ENCODE measurements at regions not wholly inside any gene's neighbourhood (a gene's known extent, or its start where the extent isn't known, plus 50 kb on each side); places are given as distances from the start of the nearest gene placed in this dataset.
"Not testable (repeated sequence)": the region's sequence is repeated elsewhere in the genome, so short reads cannot be mapped to it uniquely, and the experiment has no call there.

DNA sequence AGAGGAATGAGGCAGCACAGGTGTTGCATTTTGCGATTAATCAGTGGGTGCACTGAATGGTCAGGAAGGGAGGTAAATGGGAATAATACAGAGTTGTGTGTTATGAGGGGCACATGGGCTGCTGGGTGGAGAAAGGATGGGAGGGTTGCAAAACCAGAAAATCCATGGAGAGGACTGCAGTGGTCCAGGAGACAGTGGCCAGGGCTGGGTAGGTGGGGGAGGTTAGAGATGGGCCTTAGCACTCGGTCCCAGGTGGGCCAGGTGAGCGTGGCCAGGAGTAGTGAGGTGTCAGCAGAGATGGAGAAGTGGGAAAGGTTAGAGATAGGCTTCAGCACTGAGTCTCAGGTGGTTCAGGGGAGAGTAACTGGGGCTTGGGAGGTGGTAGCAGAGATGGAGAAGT lies 399.1 kb upstream of the LARGE1 start:
- no peak for DNase-seq (ENCODE audit: low spot score)

DNA sequence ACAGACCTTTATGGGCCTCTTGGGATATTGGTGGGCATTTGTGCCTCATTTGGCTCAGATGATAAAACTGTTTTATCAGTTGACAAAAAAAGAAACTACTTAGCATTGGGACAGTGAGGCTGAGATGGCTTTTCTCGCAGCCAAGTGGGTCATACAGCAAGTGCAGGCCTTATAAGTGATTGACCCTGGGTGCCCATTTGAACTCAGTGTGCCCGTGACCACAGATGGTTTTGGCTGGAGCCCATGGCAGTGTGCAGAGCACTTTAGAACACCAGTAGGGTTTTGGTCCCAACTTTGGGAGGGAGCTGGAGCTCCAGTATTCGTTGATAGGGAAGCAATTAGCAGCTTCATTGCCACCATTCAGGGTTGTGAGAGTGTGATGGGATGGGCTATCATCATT lies 404.5 kb upstream of the LARGE1 start:
- DNase-seq (ENCODE audit: low spot score): no peak

DNA sequence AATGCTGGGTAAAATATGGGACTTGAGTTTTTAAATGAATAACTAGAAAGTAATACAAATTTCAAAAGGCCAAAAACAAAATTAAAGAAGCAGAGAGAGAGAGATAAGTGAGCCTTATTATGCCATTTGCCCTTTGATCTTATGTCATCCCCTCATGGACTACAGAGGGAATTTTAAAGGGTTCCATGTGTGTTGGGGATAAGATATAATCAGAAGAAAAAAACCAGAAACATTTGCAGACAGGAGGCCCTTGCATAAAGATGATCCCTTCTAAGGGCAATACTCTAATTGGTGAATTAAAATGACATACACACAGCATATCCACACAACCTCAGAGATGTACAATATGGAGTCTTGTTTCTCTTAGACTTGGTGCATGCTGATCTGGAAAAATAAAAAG lies 406.6 kb upstream of the LARGE1 start:
- no peak for DNase-seq (ENCODE audit: low spot score)

DNA sequence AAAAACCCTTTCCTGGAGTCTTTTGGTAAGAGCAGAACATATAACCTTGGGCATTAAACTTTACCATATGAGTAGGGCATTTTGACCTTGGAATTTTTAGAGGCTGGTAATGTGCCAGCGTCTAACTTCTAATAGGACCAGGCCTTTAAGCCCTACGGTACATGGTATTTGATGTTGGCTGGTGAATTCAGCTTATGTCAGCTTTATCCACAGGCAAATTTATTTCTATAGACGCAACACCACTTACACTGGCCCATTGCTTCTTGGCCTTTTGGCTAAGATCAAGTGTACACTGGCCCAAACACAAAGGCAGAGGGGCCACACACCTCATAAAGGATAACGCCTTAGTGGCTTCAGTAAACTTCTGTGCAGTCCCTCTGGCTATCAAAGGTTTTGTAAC lies 410.2 kb upstream of the LARGE1 start:
- DNase-seq (ENCODE audit: low spot score): no peak

DNA sequence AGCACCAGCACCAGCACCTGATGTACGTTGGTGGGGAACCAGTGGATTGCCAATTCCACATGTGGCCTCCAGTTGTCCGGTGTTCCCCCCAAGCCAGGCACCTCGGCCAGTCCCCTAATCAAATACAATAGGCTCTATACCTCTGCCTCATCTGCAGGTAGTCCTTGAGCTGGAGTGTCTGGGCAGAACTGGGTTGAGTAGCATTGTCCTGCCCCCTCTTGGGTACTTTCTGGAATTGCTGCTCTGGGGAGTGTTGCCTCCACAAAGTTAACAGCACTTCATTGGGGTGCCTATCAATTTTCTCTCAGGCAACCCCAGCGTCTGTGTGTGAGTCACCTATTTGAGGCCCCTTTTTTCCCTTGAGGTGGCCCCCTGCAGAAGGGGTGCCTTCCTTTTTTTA lies 413.0 kb upstream of the LARGE1 start:
- DNase-seq (ENCODE audit: low spot score): no peak

DNA sequence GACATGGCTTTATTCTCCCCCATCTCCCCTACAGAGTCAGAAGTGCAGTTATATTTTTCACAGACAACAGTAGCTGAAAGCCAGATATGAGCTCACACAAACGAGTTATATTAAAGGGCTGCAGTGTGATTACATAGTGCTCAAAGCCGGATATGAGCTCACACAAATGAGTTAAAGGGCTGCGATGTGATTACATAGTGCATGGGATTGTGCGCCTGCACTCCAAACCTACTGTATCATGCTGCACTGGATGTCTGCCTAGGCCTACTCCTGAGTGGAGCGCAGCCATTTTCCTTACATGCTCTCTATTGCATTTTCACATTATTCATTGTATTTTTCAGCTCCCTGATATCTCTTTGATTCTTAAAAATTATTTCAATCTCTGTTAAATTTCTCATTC lies 414.6 kb upstream of the LARGE1 start:
- DNase-seq (ENCODE audit: low spot score): no peak

DNA sequence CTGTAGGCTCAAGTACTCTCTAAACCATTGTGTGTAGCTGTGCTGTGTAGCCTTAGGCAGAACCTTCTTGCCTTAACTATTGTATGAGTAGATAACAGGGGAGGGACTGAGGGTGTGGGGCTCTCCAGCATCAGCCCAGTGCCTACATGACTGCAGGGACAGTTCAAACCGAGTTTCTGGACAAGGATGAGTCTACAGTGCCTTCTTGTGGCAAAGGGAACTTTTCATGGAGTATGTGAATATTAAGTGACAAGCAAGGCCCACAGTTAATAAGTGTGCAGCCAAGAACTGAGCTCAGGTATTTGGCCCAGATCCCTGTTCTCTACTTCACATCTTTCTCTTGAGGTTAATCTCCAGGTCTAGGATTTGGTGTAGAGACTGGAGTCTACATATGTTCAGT lies 424.4 kb upstream of the LARGE1 start:
- no peak for DNase-seq (ENCODE audit: low spot score)

DNA sequence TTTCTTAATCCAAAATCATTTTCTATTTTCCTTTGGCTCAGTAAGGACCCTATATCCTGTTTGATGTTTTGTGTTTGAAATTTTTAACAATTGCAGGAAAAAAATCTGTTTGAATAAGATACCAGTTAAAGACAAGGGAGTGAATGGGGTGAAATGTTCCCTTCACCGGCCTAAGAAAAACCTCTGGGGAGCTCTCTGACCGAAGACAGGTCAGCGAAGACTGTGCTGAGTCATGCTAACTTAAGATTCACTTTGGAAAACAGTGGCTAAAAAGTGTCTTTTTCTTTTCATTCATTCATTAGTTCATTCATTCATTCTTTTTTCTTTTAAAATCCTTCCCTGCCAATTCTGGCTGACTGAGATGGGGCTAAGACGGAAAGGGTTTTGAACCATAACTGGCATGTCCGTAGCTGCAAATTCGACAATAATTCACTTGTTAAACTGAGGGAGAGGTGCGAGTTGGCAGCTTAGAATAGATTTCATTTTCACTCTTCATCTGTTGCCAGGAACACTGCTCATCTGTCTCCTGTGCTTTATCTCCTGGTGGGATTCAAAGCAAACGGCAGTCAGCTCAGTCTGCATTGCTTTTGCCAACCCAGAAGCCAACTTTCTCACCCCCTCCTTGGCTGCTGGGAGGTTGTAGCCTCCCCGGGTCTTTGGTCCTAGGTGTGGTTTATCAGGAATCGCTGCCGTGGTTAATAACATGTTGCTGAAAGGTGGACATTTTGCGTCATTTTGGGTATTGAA lies 434.0 kb upstream of the LARGE1 start:
- DNase-seq (ENCODE audit: low spot score): no peak

DNA sequence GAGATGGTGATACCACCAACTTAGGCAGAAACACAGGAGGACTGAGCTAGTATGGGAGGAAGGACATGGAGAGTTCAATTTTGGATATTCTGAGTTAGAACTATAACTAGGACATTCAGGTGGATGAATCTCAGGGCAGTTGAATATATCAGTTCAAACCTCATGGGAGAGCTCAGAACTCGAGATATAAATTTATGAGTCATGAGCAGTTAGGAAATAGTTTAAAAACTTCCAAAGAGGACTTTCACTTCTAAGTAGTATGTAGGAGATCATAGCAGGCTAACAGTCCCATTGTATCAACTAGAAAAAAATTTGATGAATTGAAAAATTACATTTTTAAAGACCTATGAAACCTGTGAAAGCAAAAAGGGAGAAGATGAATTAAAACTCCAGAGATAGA lies 436.2 kb upstream of the LARGE1 start:
- no peak for DNase-seq (ENCODE audit: low spot score)

DNA sequence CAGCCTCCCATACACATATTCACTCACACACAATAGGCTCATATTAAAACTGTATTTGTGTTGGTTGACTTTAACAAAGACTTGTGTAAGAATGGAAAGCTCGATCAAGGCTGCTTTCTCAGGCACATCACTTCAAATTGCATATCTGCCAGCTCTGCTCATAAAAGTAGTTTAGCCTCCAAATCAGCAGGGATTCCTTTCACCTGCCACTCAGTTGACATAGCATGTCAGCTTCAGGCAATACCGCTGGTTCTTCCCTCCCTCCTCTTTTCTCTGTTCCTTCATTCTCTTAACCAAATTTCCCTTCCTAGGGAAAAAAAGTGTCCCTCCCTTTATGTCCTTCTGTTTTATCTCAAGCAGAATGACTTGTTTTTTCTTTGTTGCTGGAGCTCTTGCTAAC lies 450.4 kb upstream of the LARGE1 start:
- DNase-seq (ENCODE audit: low spot score): no peak

DNA sequence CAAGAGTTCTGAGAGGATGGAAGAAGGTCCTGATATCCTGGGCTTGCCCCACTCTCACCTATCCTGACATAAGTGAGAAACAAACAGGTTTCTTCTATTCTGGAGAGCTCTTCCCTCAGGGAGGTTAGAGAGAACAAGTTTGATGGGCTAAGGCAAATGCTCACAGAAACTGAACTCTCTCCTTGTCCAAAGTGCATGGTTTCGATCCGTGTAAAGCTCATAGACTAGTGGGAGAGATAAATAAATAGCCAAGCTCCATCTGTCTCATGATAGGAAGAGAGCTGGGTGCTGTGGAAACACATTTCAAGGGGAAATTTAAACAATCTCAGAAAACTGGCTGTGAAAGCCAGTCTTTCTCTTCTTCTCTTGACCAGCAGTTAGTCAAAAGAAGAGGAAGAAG lies 459.5 kb upstream of the LARGE1 start:
- DNase-seq (ENCODE audit: low spot score): no peak

DNA sequence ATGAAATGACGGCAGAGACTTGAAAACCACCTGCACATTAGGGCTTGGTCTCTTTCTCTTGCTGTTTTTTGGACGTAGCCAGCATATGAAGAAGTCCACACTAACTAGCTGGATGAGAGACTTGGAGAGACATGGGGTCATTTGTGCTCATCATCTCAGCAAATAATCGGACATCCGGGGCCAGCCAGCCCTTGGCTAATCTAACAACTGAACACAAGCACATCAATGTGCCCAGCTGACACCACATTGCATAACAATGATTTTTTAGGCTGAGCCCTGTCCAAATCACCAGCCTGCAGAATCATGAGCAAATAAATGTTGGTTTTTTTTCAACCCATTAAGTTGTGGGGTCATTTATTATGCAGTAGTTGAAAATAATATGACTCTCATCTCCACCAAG lies 460.3 kb upstream of the LARGE1 start:
- DNase-seq (ENCODE audit: low spot score): no peak

DNA sequence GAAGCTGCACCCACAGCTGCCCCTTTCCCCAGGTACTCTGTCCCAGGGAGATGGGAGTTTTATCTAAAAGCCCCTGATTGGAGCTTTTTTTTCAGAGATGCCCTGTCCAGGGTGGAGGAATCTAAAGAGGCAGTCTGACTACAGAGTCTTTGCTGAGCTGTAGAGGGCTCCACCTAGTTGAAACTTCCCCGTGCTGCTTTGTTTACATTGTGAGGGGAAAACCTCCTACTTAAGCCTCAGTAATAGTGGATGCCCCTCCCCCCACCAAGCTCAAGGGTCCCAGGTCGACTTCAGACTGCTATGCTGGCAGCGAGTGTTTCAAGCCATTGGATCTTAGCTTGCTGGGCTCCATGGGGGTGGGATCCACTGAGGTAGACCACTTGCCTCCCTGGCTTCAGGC lies 470.1 kb upstream of the LARGE1 start:
- no peak for DNase-seq (ENCODE audit: low spot score)

DNA sequence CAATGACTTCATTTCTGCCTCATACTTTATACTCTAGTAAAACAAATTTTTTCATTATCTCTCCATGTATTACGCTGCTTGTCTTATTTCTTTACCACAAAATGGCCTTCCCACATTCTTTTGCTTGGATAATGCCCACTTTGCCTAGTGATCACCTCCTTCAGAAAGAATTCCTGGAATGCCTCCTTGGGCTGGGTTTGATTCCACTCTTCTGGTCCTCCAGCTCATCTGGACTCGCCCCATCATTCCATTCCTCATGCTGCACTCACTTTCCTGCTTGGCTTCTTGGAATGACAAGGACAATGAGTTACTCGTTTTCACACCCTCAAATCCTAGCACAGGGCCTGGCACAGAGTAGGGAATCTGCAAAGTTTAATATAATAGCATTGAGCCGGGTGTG lies 475.1 kb upstream of the LARGE1 start:
- DNase-seq (ENCODE audit: low spot score): no peak

DNA sequence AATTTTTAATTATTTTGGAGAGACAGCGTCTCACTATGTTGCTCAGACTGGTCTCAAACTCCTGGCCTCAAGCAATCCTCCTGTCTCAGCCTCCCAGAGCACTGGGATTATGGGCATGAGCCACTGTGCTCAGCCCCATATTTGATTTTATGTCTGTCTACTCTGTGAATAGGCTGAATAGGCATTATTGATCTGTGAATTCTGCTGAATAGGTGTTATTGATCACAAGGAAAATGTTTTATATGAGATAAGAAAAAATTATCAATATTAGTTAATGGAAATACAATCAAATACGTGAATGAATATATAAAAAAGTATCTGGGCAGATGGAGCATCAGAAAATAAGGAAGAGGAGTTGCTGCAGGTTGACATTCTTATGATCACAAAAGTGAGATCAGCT lies 483.4 kb upstream of the LARGE1 start:
- DNase-seq (ENCODE audit: low spot score): no peak

DNA sequence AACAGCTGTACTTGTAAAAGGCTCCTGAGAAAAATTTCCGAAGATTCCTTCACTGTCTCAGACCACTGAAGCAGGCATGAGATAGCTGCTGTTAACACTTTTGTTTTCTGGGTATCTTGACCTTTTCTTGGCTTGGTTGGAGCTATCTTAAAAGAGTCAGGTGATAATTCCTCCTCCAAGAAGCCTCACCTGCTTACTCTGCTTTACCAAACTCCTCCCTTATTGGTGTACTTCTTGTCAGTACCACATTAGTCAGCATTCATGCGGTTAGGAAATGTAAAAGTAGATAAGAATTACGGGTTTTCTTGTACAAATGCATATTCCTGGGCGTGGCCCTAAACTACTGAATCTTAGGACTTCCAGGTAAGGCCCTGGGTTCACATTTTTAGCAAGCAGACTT lies 489.8 kb upstream of the LARGE1 start:
- DNase-seq (ENCODE audit: low spot score): no peak

DNA sequence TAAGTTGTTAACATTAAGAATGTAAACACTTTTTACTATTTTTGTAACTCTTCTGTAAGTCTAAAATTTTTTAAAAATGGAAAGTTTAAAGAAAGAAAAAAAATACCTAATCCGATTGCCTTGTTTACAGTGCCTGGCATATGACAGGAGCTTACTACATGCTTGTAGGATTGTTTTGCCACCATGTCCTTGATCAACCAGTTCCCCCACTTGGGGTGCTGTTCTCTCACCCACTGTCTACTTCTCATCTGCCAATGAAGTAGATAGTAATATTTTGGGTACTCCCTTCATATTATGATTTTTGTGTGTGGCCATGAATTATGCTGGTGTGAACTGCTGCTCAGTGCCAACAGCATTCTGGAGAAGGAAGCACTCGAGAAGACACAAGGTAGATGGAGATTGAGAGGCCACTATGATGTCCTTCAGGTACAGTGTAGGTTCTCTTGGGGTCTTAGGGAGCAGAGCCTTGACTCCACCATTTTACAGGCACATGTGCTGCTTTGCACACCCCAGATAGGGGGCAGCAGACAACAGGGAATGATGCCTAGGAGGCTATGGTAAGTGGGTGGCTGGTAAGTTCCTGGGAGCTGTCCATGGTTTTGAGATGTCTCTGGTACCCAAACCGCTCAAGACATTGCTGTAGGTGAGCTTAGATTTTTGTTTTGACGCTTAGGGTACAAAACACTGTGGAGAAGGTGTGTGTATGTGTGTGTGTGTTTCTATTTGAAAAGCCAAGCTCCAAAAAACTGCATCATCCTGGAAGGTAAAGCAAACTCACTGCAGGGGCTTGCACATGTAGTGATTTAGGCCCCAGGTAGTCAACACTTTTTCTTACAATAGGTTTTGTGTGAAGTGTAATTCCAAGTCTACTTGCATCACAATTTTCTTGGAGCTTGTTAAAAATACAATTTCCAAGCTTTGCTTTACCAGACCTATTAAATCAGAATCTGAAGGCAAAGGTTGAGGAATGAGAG lies 494.5 kb upstream of the LARGE1 start:
- no peak for DNase-seq (ENCODE audit: low spot score)

DNA sequence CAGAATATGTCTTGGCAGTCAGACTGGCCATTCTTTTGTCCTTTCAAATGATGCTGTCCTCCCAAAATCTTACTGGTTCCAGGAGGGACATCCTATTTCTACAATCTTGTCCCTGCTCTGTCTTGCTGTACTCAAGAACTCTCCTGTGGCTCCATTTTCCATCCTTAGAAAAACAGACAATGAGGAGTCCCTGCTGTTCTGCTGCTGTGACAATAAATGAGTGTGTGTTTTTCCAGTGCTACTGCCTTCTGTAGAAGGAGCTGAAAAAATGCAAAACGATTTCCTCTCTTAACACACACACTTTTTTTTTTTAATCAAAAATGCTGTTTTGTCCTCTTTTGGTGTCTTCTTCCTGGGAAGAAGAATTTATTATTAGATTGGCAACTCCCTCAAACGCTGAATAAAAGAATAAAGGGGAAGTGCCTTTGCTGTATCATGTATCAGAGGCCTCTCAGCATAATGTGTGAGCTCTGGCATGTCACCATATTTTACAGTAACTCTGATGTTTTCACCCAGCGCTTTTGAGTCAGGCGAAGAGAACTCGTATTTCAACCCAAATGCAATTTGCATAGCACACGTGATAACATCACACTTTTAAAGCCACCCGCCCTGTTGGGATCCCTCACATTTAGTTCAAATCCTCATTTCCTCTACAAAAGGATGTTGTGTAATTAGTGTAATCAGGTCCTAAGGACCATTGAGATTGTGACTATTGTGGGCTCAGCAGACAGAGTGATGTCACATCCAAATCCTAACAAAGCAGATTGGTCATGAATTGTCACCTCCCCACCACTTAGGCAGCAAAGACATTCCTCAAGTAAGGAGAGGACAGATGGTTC lies 496.0 kb upstream of the LARGE1 start:
- DNase-seq (ENCODE audit: low spot score): no peak

DNA sequence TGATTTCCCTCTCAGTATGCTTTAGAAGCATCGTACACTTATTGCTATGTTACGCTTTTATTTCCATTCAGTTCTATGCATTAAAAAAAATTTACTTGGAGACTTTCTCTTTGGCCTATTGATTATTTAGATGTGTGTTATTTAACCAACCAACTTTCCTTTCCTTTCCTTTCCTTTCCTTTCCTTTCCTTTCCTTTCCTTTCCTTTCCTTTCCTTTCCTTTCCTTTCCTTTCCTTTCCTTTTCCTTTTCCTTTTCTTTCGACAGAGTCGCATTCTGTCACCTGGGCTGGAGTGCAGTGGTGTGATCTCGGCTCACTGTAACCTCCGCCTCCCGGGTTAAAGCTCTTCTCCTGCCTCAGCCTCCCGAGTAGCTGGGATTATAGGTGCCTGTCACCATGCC lies 502.7 kb upstream of the LARGE1 start:
- not testable (repeated sequence) for DNase-seq (ENCODE audit: low spot score)

DNA sequence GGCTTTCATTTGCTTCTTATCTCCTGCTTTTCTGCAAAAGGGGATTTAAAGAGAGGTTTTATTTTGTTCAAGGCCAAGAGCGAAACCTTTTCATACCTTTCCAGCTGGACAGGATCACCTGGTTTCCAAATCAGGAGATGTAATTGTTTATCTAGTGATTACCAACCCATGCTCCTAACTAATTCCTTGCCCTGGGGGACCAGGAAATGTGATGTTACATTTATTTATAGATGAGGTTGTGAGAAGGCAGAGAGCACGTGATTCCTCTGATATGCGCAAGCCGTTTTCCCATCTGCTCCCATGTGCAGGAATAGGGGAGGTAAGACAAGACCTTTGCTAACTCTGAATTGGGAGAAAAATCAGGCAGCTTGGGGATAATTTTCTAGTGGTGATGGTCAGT lies 507.2 kb upstream of the LARGE1 start:
- DNase-seq (ENCODE audit: low spot score): no peak

DNA sequence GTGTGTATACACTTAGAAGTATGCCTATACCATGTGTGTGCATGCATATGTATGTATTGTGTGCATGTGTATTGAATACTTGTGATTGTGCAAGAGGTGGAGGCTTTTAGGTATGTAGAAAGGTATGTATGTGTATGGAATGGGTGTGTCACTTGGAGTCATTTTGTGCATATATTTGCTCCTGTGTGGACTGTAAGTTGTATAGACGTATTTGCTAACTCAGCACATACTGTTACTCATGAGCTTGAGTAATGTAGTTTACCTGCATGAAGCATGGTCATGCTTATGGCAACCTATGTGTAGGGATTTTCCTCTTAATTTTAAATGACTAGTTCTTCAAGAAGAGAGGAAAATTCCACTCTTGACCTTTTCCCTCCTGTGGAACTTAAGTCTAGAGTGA lies 507.6 kb upstream of the LARGE1 start:
- DNase-seq (ENCODE audit: low spot score): no peak

DNA sequence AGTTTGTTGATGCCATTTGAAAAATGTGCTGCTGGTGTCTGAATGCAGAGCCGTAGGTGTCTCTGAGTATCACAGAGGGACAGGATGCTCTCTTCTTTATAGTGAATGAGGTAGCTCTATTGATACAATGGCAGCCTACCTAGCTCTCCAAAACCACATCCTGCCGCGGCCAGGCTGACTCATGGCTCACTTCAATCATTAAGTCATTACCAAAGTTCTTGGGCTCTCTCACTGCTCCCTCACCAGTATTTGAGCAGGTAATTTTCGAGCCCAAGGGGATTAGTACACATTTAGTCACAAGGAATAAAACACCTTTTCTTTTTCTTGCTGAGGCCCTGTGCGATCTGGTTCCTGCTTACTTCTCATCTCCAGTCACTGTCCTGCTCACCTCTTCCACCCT lies 509.0 kb upstream of the LARGE1 start:
- DNase-seq (ENCODE audit: low spot score): no peak

DNA sequence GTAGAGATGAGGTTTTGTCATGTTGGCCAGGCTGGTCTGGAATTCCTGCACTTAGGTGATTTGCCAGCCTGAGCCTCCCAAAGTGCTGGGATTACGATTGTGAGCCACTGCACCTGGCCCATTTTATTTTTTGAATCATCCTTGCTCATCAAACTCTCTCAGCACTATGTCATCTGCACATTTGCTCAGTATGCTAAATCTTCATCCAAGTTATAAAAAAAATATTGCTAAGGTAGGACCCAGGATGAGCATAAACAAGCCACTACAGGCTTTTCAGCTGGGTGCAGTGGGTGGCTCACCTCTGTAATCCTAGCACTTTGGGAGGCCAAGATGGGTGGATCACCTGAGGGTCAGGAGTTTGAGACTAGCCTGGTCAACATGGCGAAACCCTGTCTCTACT lies 510.1 kb upstream of the LARGE1 start:
- no peak for DNase-seq (ENCODE audit: low spot score)

Data from GM03348 (cell line).